ENCODE measurements at regions not wholly inside any gene's neighbourhood (a gene's known extent, or its start where the extent isn't known, plus 50 kb on each side); places are given as distances from the start of the nearest gene placed in this dataset.
"Not testable (repeated sequence)": the region's sequence is repeated elsewhere in the genome, so short reads cannot be mapped to it uniquely, and the experiment has no call there.

DNA sequence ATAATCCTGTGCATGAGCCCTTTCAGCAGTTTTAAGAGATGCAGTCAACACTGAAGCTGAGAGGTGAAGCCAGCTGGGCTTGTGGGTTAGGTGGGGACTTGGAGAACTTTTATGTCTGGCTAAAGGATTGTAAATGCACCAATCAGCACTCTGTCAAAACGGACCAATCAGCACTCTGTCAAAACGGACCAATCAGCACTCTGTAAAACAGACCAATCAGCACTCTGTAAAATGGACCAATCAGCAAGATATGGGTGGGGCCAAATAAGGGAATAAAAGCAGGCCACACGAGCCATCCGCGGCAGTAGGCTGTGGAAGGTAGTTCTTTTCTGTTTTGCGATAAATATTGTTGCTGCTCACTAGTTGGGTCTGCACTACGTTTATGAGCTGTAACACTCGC is 374.7 kb downstream of the NPIPA8 start:
- TF ChIP-seq ZNF274 (IDR thresholded peaks at IDR 0.05; ENCODE audit: low read depth, low read length); YY1 (IDR thresholded peaks at IDR 0.05; ENCODE audit: insufficient read depth, insufficient read length); SUZ12 (IDR thresholded peaks at IDR 0.05; ENCODE audit: extremely low read depth, insufficient read depth, insufficient read length): not testable (repeated sequence)
